OCI-LY3 (cell line): ENCODE measurements at regions not wholly inside any gene's neighbourhood (a gene's known extent, or its start where the extent isn't known, plus 50 kb on each side); places are given as distances from the start of the nearest gene placed in this dataset.

Experiments
- CTCF ChIP-seq: fragments of 200-600, 300-600 bp; sonication (generic); IDR thresholded peaks from 2 replicates; pipeline ENCODE4 v1.5.1; 2014; ENCODE audit warnings: antibody characterized with exemption, low read length, low read depth
- EZH2phosphoT487 ChIP-seq: fragments of 200-600 bp; shearing (Covaris generic); IDR thresholded peaks from 2 replicates; pipeline ENCODE4 v1.6.1; 2018; ENCODE audit warnings: antibody characterized with exemption, mixed run types, low read depth

DNA sequence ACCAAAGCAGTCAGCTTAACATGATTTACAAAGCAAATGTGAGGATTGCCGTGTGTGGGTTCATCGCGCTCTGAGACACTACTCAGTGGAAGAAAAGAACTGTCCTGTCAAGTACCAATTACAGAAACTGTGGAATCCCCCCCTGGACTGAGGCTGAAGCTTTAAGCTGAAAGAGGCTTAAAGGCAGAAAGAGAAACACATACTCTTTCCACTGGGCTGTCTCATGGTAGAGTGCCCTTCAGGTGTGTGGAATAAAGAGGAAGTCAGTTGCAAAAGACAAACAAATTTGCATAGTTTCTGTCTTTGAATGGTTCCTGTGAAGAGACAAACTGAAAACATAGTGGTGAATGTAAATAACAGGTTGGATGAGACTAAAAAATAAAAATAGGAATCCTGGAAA is 560.4 kb upstream of the SYNCRIP start:
- TF ChIP-seq CTCF (no peak), EZH2phosphoT487 (no peak)
